SH-SY5Y (cell line): ENCODE measurements at regions not wholly inside any gene's neighbourhood (a gene's known extent, or its start where the extent isn't known, plus 50 kb on each side); places are given as distances from the start of the nearest gene placed in this dataset.

ENCODE experiments used
- GATA2 ChIP-seq: IDR thresholded peaks from 2 replicates; pipeline ENCODE4 v1.6.1; 2011; ENCODE audit warnings: mild to moderate bottlenecking, low read depth, low read length
- GATA3 ChIP-seq: IDR thresholded peaks from 2 replicates; pipeline ENCODE4 v1.6.1; 2011; ENCODE audit warnings: low read depth, mild to moderate bottlenecking, low read length, moderate library complexity

DNA sequence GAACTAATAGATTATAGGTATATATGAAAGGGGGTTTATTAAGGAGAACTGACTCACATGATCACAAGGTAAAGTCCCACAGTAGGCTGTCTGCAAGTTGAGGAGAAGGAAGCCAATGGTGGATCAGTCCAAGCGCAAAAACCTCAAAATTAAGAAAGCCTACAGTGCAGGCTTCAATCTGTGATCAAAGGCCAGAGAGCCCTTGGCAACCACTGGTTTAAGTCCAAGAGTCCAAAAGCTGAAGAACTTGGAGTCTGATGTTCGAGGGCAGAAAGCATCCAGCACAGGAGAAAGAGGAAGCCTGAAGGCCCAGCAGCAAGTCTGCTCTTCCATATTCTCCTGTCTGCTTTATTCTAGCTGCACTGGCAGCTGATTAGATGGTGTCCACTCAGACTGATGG, 721.3 kb upstream of the PCDH9 start:
- TF ChIP-seq GATA3 (no peak), GATA2 (no peak)
